GM12878 (cell line): ENCODE measurements at regions not wholly inside any gene's neighbourhood (a gene's known extent, or its start where the extent isn't known, plus 50 kb on each side); places are given as distances from the start of the nearest gene placed in this dataset.
A peak's percentile ranks its signal among the peaks of the same experiment; 100 is the strongest.

Experiments
- ATAC-seq: fragments of 200-7000 bp; cut with Tn5 transposase; 3 replicates; pipeline ENCODE4 v1.9.1; 2020; ENCODE audit warnings: mild to moderate bottlenecking, moderate library complexity
- BruUV-seq: library from RNA; stranded (reverse); fragments of 400-500 nt; replicated peaks from 2 replicates; lab custom pipeline; 2021; lab: Mats Ljungman, UMichigan
- CTCF ChIA-PET: fragments of 300-600 bp; sonication (Branson Sonifier 250); formaldehyde crosslinking; extraction: SDS; loops from one replicate; lab custom pipeline; 2021; ENCODE audit warnings: inconsistent platforms; lab: Yijun Ruan, JAX
- POLR2A ChIA-PET: fragments of 350-600 bp; formaldehyde crosslinking; extraction: SDS; loops from one replicate; lab custom pipeline; 2021; ENCODE audit warnings: inconsistent platforms; lab: Charles Lee
- RAD21 ChIA-PET: fragments of 300-600 bp; sonication (Branson Sonifier 250); formaldehyde crosslinking; loops from one replicate; lab custom pipeline; 2023; ENCODE audit warnings: antibody characterized with exemption; ENCODE audit not compliant: unreplicated experiment; lab: Charles Lee
- SMC1A ChIA-PET: fragments of 300-600 bp; sonication (Branson Sonifier 250); formaldehyde crosslinking; loops from one replicate; lab custom pipeline; 2023; ENCODE audit not compliant: unreplicated experiment, uncharacterized antibody; lab: Charles Lee
- DNase-seq: peaks from one replicate; pipeline ENCODE4 v3.0.0-alpha.2; 2011; ENCODE audit warnings: low read depth, low spot score
- FAIRE-seq: peaks from 3 replicates; lab custom pipeline; 2011; peaks lifted over from hg19 to GRCh38; lab: Jason Lieb, UNC
- H2AFZ ChIP-seq: 2 replicates; pipeline ENCODE4 v1.6.0; 2011; ENCODE audit warnings: low read depth, low read length, control low read depth; ENCODE audit not compliant: control insufficient read depth
- H3K27ac ChIP-seq: 2 replicates; pipeline ENCODE4 v1.5.1; 2011; ENCODE audit warnings: control low read depth; ENCODE audit not compliant: control insufficient read depth, insufficient read depth
- H3K27me3 ChIP-seq, 2 experiments: replicated peaks in 1 of 2; 2 replicates each; pipeline versions ENCODE4 v1.6.0 to v1.6.1; 2011; ENCODE audit warnings: low read length in 1 of 2; ENCODE audit not compliant: control insufficient read depth in 2 of 2, insufficient read depth in 2 of 2
- H3K36me3 ChIP-seq, 2 experiments: 2 replicates each; pipeline ENCODE4 v1.5.1; 2011; ENCODE audit warnings: low read length in 1 of 2; ENCODE audit not compliant: control insufficient read depth in 2 of 2, insufficient read depth in 2 of 2
- H3K4me1 ChIP-seq: 2 replicates; pipeline ENCODE4 v1.6.1; 2011; ENCODE audit warnings: mild to moderate bottlenecking, low read length, moderate library complexity, mixed read lengths; ENCODE audit not compliant: control insufficient read depth, insufficient read depth
- H3K4me2 ChIP-seq: 2 replicates; pipeline ENCODE4 v1.6.0; 2011; ENCODE audit warnings: control low read depth; ENCODE audit not compliant: control insufficient read depth, insufficient read depth
- H3K4me3 ChIP-seq: fragments of 200-600 bp; sonication (generic); 2 replicates; pipeline ENCODE4 v1.5.1; 2016
- H3K79me2 ChIP-seq: 2 replicates; pipeline ENCODE4 v1.6.0; 2011; ENCODE audit warnings: low read length; ENCODE audit not compliant: control insufficient read depth, insufficient read depth
- H3K9ac ChIP-seq: 2 replicates; pipeline ENCODE4 v1.8.0; 2011; ENCODE audit warnings: low read length, control low read depth, mixed read lengths; ENCODE audit not compliant: control insufficient read depth, insufficient read depth
- H3K9me3 ChIP-seq: replicated peaks from 3 replicates; pipeline ENCODE4 v1.5.1; 2011; ENCODE audit warnings: mild to moderate bottlenecking, low read length; ENCODE audit not compliant: control insufficient read depth, insufficient read depth
- H4K20me1 ChIP-seq: 2 replicates; pipeline ENCODE4 v1.6.0; 2011; ENCODE audit not compliant: control insufficient read depth, insufficient read depth
- NR2C1 ChIP-seq: fragments of 450-650 bp; IDR thresholded peaks from 2 replicates; pipeline ENCODE4 v1.6.1; 2017; ENCODE audit warnings: antibody characterized with exemption, mild to moderate bottlenecking, moderate library complexity
- NR2F1 ChIP-seq: fragments of 450-650 bp; conservative IDR thresholded peaks from 2 replicates; pipeline ENCODE4 v1.6.1; 2017; ENCODE audit warnings: mild to moderate bottlenecking
- STAT1 ChIP-seq: fragments of 450-650 bp; conservative IDR thresholded peaks from 2 replicates; pipeline ENCODE4 v1.6.1; 2014; ENCODE audit warnings: antibody characterized with exemption, mild to moderate bottlenecking
- TCF7 ChIP-seq: IDR thresholded peaks from 2 replicates; pipeline ENCODE4 v1.6.1; 2014; ENCODE audit warnings: antibody characterized with exemption, borderline replicate concordance
- WGBS: methylation state at CpG from one replicate; pipeline ENCODE4 v1.1.6; 2016; ENCODE audit warnings: low lambda C conversion rate; ENCODE audit not compliant: insufficient replicate concordance, insufficient coverage; ENCODE audit errors: missing lambda C conversion rate; 5-methylcytosine and 5-hydroxymethylcytosine counted together
- in situ Hi-C: fragments of 300-500 bp; cut with MboI; formaldehyde crosslinking; loops from 9 replicates; pipeline ENCODE4 v1.14.3; 2018; ENCODE audit warnings: mixed read lengths
- intact Hi-C: fragments of 100-400 bp; cut with micrococcal nuclease; formaldehyde crosslinking; loops from one replicate; pipeline ENCODE4 v1.14.2; 2022; ENCODE audit not compliant: unreplicated experiment
- TF ChIP-seq, protein P1 (sequence below): fragments of 450-650 bp; IDR thresholded peaks from 2 replicates; pipeline ENCODE4 v1.6.1; 2017; ENCODE audit warnings: borderline replicate concordance
- TF ChIP-seq, protein P2 (sequence below), 3 experiments: IDR thresholded peaks in 2 of 3; conservative IDR thresholded peaks in 1 of 3; 2 replicates each; pipeline ENCODE4 v1.5.1; 2011; ENCODE audit warnings: low read depth in 3 of 3, low read length in 3 of 3, mild to moderate bottlenecking in 3 of 3, control low read depth in 2 of 3, moderate library complexity in 2 of 3, inconsistent platforms in 1 of 3, mixed read lengths in 1 of 3; ENCODE audit not compliant: control insufficient read depth in 2 of 3, insufficient read depth in 1 of 3; ENCODE audit errors: extremely low read depth in 1 of 3

DNA sequence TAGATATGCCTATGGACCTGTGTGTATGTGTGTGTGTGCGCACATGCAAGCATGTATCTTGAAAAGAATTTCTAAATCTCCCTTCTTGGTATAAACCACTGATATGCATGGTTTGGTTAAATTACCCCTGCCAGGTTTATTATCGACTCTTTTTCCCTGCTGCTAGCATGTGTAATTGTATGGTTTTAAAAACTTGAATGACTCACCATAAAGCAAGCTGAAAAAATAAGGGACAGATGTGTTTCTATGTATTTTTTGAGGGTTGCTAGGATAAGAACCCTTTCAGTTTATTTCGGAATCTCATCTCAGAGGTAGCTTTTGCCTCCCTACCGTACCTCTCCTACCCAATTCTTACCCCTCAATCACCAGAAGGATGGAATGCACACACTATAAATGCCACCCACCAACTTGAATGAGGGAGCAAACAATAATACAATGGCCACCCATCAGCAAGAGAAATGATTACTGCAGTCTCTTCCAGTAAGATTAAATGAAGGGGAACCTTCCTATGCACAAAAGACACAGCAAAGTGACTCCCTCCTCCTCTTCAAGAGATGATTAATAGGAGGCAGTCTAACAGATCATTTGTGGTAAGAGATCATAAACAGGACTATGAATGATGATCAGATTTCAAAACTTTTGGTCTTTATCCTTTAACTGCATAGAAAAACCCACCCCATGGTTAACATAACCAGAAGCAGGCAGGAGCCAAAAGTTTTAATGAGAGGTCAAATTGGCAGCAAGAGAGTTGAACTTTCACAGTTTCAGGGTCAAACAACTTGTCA, 357.2 kb downstream of the SATB2 start:
- no peak overlapping the region for H3K4me3 ChIP-seq
- no peaks in the 10 kb centered on the region for H3K36me3 ChIP-seq
- no peaks in the 10 kb centered on the region for H3K79me2 ChIP-seq
- no peaks in the 10 kb centered on the region for H3K4me1 ChIP-seq
- in situ Hi-C loops (no loop called here), intact Hi-C loops (no loop called here)
- H3K4me2 ChIP-seq = no peak overlapping the region
- no peak overlapping the region for H3K9ac ChIP-seq
- H4K20me1 ChIP-seq = no peaks in the 10 kb centered on the region
- no peaks in the 10 kb centered on the region for H3K9me3 ChIP-seq
- ChIA-PET POLR2A (interaction anchor here (1.3 kb wide), 1 partner anchor 12 kb away, joined by 3 read pairs; no protein-coding TSS in a partner anchor), RAD21 (interaction anchor here (1.0 to 1.4 kb wide), 5 partner anchors 9 to 187 kb away, joined by 3 to 5 read pairs (median 4); no protein-coding TSS in a partner anchor), CTCF (interaction anchor here (1.4 kb wide), 1 partner anchor 9 kb away, joined by 7 read pairs; no protein-coding TSS in a partner anchor), SMC1A (interaction anchor here (0.8 to 1.9 kb wide), 10 partner anchors 9 to 170 kb away, joined by 3 to 8 read pairs (median 3); no protein-coding TSS in a partner anchor)
- H3K27ac ChIP-seq = no peak overlapping the region
- no peak for FAIRE-seq
- no peaks in the 10 kb centered on the region for H3K27me3 ChIP-seq
- peak; percentile 16 for ATAC-seq
- TF ChIP-seq, protein P1, sequence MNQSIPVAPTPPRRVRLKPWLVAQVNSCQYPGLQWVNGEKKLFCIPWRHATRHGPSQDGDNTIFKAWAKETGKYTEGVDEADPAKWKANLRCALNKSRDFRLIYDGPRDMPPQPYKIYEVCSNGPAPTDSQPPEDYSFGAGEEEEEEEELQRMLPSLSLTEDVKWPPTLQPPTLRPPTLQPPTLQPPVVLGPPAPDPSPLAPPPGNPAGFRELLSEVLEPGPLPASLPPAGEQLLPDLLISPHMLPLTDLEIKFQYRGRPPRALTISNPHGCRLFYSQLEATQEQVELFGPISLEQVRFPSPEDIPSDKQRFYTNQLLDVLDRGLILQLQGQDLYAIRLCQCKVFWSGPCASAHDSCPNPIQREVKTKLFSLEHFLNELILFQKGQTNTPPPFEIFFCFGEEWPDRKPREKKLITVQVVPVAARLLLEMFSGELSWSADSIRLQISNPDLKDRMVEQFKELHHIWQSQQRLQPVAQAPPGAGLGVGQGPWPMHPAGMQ = no peak
- no peak for TF ChIP-seq NR2C1
- no peak for TF ChIP-seq TCF7
- TF ChIP-seq, protein P2, sequence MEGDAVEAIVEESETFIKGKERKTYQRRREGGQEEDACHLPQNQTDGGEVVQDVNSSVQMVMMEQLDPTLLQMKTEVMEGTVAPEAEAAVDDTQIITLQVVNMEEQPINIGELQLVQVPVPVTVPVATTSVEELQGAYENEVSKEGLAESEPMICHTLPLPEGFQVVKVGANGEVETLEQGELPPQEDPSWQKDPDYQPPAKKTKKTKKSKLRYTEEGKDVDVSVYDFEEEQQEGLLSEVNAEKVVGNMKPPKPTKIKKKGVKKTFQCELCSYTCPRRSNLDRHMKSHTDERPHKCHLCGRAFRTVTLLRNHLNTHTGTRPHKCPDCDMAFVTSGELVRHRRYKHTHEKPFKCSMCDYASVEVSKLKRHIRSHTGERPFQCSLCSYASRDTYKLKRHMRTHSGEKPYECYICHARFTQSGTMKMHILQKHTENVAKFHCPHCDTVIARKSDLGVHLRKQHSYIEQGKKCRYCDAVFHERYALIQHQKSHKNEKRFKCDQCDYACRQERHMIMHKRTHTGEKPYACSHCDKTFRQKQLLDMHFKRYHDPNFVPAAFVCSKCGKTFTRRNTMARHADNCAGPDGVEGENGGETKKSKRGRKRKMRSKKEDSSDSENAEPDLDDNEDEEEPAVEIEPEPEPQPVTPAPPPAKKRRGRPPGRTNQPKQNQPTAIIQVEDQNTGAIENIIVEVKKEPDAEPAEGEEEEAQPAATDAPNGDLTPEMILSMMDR (IDR thresholded peaks at IDR 0.05 in 2 of 3, conservative IDR thresholded peaks at IDR 0.05 in 1 of 3; ENCODE audit: control insufficient read depth in 2 of 3, extremely low read depth in 1 of 3, insufficient read depth in 1 of 3, low read depth in 3 of 3, low read length in 3 of 3) = no peak
- TF ChIP-seq NR2F1 = peak; percentile 46; the same call in 1 of the 2 replicates
- TF ChIP-seq STAT1 = no peak
- H2AFZ ChIP-seq = no peak overlapping the region
- BruUV-seq = no TSS peak
- 22% methylated on average over 4 of the region's 4 CpGs for WGBS
- DNase-seq = no peak
